ENCODE measurements at regions not wholly inside any gene's neighbourhood (a gene's known extent, or its start where the extent isn't known, plus 50 kb on each side); places are given as distances from the start of the nearest gene placed in this dataset.

DNA sequence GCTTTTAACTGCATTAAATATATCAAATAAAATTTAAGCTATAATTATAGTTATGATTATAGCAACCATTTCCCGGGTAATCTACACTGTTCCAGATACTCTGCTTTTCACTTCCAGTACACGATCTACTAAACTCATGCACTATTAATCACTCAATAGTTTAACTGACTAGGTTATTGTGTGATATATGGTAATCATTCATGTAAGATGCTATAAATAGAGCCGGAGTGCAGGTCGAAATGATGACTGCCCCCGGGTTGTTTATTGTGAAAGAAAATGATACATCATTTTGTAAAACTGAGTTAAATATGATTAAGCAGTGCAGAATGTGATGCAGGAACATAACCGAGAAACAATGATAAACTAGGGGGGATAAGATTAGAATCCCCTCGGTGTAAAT, 434.6 kb upstream of the DSEL start:
- Histone ChIP-seq H3K9ac (replicated peaks in 1 of 4; ENCODE audit: extremely low read depth in 1 of 4, low read depth in 3 of 4, low read length in 3 of 4) (no peak overlapping the region), H3K56ac (replicated peaks; ENCODE audit: insufficient read length, low read depth, low read length) (no peak overlapping the region), H2BK15ac (ENCODE audit: low read length) (no peak overlapping the region), H3K4ac (replicated peaks; ENCODE audit: insufficient read length, low read depth, low read length) (no peak overlapping the region), H3K79me2 (ENCODE audit: control insufficient read depth in 1 of 2, insufficient read depth in 2 of 2, low read length in 2 of 2) (no peaks in the 10 kb centered on the region), H3K4me3 (ENCODE audit: extremely low read depth in 1 of 4, insufficient read depth in 2 of 4, low read depth in 3 of 4, low read length in 4 of 4) (no peak overlapping the region), H2AK5ac (ENCODE audit: low read depth, low read length) (no peak overlapping the region), H2BK120ac (replicated peaks; ENCODE audit: low read depth, low read length) (no peak overlapping the region), H3K36me3 (ENCODE audit: control insufficient read depth in 2 of 4, insufficient read depth in 4 of 4, low read length in 3 of 4) (no peaks in the 10 kb centered on the region), H2BK5ac (ENCODE audit: low read depth, low read length) (no peak overlapping the region), H4K91ac (replicated peaks; ENCODE audit: insufficient read length, low read length) (no peak overlapping the region), H3K9me3 (ENCODE audit: insufficient read depth in 2 of 2, low read depth in 1 of 2, low read length in 1 of 2) (no peaks in the 10 kb centered on the region), H4K20me1 (replicated peaks in 1 of 2; ENCODE audit: control insufficient read depth in 1 of 2, insufficient read depth in 2 of 2, low read length in 2 of 2) (no peaks in the 10 kb centered on the region), H3K27ac (ENCODE audit: low read depth, low read length) (no peak overlapping the region), H3K18ac (ENCODE audit: extremely low read depth, low read length) (no peak overlapping the region), H4K8ac (ENCODE audit: extremely low read depth, insufficient read depth, low read length) (no peak overlapping the region), H3K27me3 (replicated peaks in 1 of 4; ENCODE audit: control insufficient read depth in 3 of 4, extremely low read depth in 1 of 4, insufficient read depth in 3 of 4, low read length in 3 of 4) (no peaks in the 10 kb centered on the region), H2BK20ac (ENCODE audit: low read length) (no peak overlapping the region), H3K23me2 (ENCODE audit: low read depth, low read length) (no peaks in the 10 kb centered on the region), H3K23ac (ENCODE audit: insufficient read length) (no peak overlapping the region), H3K79me1 (ENCODE audit: low read depth, low read length) (no peaks in the 10 kb centered on the region), H3K14ac (ENCODE audit: insufficient read length) (no peak overlapping the region), H2AFZ (ENCODE audit: low read length) (no peak overlapping the region), H4K5ac (ENCODE audit: insufficient read length, low read depth, low read length) (no peak overlapping the region), H3K4me1 (replicated peaks in 1 of 4; ENCODE audit: control insufficient read depth in 3 of 4, insufficient read depth in 4 of 4, low read length in 3 of 4) (peaks cover 0 to 6% (median 0%) of the 10 kb centered on the region in 4 experiments; a peak in 2 of 7 replicates), H2BK12ac (ENCODE audit: low read depth, low read length) (no peak overlapping the region), H3K4me2 (ENCODE audit: insufficient read depth in 1 of 2, low read depth in 2 of 2, low read length in 2 of 2) (no peak overlapping the region)
- DNase-seq (ENCODE audit: low read depth in 1 of 2, low spot score in 2 of 2) (no peak), FAIRE-seq (no peak)
- 93% methylated on average over 7 of the region's 7 CpGs; no CpG with 5 or more reads in 1 of the 2 experiments for WGBS, 2 experiments (ENCODE audit: extremely low coverage in 1 of 2, insufficient coverage in 1 of 2, insufficient read length in 1 of 2, insufficient replicate concordance in 2 of 2, low coverage in 1 of 2, low lambda C conversion rate in 2 of 2, missing lambda C conversion rate in 1 of 2)
- ChIA-PET POLR2A (ENCODE audit: partially characterized antibody) (no interaction called here), CTCF (ENCODE audit: partially characterized antibody) (interaction anchor here (0.9 kb wide), 1 partner anchor 41 kb away, joined by 3 read pairs; no protein-coding TSS in a partner anchor)
- TF ChIP-seq SIX5 (IDR thresholded peaks at IDR 0.05; ENCODE audit: low read depth, low read length) = no peak
- no peak for TF ChIP-seq CEBPB (IDR thresholded peaks at IDR 0.05; ENCODE audit: low read depth, low read length)
- TF ChIP-seq EGR1 (IDR thresholded peaks at IDR 0.05; ENCODE audit: borderline replicate concordance, low read depth, low read length) = no peak
- no peak for TF ChIP-seq ASH2L (IDR thresholded peaks at IDR 0.05; ENCODE audit: low read length)
- no peak for TF ChIP-seq RFX5 (IDR thresholded peaks at IDR 0.05; ENCODE audit: borderline replicate concordance, low read depth, low read length)
- TF ChIP-seq KDM4A (IDR thresholded peaks at IDR 0.05; ENCODE audit: low read depth, low read length, severe bottlenecking) = no peak
- no peak for TF ChIP-seq BACH1 (IDR thresholded peaks at IDR 0.05; ENCODE audit: low read length)
- TF ChIP-seq, protein P1, sequence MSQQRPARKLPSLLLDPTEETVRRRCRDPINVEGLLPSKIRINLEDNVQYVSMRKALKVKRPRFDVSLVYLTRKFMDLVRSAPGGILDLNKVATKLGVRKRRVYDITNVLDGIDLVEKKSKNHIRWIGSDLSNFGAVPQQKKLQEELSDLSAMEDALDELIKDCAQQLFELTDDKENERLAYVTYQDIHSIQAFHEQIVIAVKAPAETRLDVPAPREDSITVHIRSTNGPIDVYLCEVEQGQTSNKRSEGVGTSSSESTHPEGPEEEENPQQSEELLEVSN (IDR thresholded peaks at IDR 0.05) = no peak
- no peak for TF ChIP-seq ZNF274 (IDR thresholded peaks at IDR 0.05; ENCODE audit: borderline replicate concordance, extremely low read depth, low read length)
- no peak for TF ChIP-seq NANOG (IDR thresholded peaks at IDR 0.05; ENCODE audit: insufficient read depth, low read depth, low read length, poor library complexity, severe bottlenecking)
